GM23338 (cell line): ENCODE measurements at regions not wholly inside any gene's neighbourhood (a gene's known extent, or its start where the extent isn't known, plus 50 kb on each side); places are given as distances from the start of the nearest gene placed in this dataset.

Source experiments
- EZH2 ChIP-seq: fragments of 200-600 bp; sonication (generic); IDR thresholded peaks from one replicate; pipeline ENCODE4 v1.8.0; 2017; ENCODE audit warnings: antibody characterized with exemption, mild to moderate bottlenecking, low read depth; ENCODE audit not compliant: unreplicated experiment
- EZH2phosphoT487 ChIP-seq: fragments of 200-600 bp; sonication (generic); IDR thresholded peaks from one replicate; pipeline ENCODE4 v1.8.1; 2018; ENCODE audit warnings: antibody characterized with exemption; ENCODE audit not compliant: unreplicated experiment
- JUNB ChIP-seq: IDR thresholded peaks from one replicate; pipeline ENCODE4 v1.6.1; 2016; ENCODE audit warnings: antibody characterized with exemption; ENCODE audit not compliant: unreplicated experiment
- POLR2AphosphoS5 ChIP-seq: IDR thresholded peaks from 2 replicates; pipeline ENCODE4 v1.6.1; 2016; ENCODE audit warnings: antibody characterized with exemption, low read depth
- STAT1 ChIP-seq: IDR thresholded peaks from one replicate; pipeline ENCODE4 v1.6.1; 2016; ENCODE audit warnings: antibody characterized with exemption; ENCODE audit not compliant: unreplicated experiment
- ZNF114 ChIP-seq: fragments of 250-450 bp; sonication (Bioruptor Pico); IDR thresholded peaks from 2 replicates; pipeline ENCODE4 v1.5.0; 2020; ENCODE audit warnings: mild to moderate bottlenecking, moderate library complexity
- ZNF331 ChIP-seq: fragments of 250-450 bp; sonication (Bioruptor Pico); IDR thresholded peaks from 2 replicates; pipeline ENCODE4 v1.5.0; 2020; ENCODE audit warnings: low read depth, mild to moderate bottlenecking, moderate library complexity
- TF ChIP-seq, protein P1 (sequence below), 2 experiments: fragments of 200-600 bp in 1 of 2; sonication (generic) in 1 of 2; conservative IDR thresholded peaks; 2 replicates each; pipeline versions ENCODE4 v1.5.1 to v1.6.1; 2016 to 2017; ENCODE audit warnings: antibody characterized with exemption in 2 of 2, low read depth in 2 of 2, mild to moderate bottlenecking in 2 of 2, moderate library complexity in 1 of 2
- TF ChIP-seq, protein P2 (sequence below): IDR thresholded peaks from one replicate; pipeline ENCODE4 v1.6.1; 2018; ENCODE audit warnings: antibody characterized with exemption; ENCODE audit not compliant: unreplicated experiment
- TF ChIP-seq, protein P3 (sequence below): IDR thresholded peaks from 2 replicates; pipeline ENCODE4 v1.6.1; 2016; ENCODE audit warnings: antibody characterized with exemption

DNA sequence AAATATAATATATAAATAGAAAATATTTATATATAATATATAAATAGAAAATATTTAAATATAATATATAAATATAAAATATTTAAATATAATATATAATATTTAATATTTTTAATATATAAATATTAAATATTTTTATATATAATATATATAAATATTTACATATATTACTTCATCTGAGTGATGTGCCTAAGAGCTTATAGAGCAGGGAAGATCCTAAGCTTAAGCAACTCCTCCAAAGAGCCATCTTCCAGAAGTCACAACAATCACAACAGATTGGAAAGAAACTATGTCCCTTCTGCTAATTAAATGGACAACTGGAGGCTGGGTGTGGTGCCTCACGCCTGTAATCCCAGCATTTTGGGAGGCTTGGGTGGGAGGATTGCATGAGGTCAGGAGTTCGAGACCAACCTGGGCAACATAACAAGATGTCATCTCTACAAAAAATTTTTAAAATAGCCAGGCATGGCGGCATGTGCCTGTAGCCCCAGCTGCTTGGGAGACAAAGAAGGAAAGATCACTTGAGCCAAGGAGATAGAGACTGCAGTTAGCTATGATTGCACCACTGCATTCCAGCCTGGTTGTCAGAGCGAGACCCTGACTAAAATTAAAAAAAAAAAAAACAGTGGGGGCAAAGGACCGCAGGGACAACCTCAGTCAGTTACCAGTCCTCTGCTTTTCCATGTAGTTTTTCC is 198.7 kb downstream of the SKIDA1 start:
- TF ChIP-seq, protein P1, sequence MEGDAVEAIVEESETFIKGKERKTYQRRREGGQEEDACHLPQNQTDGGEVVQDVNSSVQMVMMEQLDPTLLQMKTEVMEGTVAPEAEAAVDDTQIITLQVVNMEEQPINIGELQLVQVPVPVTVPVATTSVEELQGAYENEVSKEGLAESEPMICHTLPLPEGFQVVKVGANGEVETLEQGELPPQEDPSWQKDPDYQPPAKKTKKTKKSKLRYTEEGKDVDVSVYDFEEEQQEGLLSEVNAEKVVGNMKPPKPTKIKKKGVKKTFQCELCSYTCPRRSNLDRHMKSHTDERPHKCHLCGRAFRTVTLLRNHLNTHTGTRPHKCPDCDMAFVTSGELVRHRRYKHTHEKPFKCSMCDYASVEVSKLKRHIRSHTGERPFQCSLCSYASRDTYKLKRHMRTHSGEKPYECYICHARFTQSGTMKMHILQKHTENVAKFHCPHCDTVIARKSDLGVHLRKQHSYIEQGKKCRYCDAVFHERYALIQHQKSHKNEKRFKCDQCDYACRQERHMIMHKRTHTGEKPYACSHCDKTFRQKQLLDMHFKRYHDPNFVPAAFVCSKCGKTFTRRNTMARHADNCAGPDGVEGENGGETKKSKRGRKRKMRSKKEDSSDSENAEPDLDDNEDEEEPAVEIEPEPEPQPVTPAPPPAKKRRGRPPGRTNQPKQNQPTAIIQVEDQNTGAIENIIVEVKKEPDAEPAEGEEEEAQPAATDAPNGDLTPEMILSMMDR (conservative IDR thresholded peaks at IDR 0.05; ENCODE audit: low read depth in 2 of 2), result no peak
- TF ChIP-seq EZH2 (no peak), EZH2phosphoT487 (no peak), ZNF114 (no peak), POLR2AphosphoS5 (no peak), STAT1 (no peak), ZNF331 (no peak), JUNB (no peak)
- TF ChIP-seq, protein P2, sequence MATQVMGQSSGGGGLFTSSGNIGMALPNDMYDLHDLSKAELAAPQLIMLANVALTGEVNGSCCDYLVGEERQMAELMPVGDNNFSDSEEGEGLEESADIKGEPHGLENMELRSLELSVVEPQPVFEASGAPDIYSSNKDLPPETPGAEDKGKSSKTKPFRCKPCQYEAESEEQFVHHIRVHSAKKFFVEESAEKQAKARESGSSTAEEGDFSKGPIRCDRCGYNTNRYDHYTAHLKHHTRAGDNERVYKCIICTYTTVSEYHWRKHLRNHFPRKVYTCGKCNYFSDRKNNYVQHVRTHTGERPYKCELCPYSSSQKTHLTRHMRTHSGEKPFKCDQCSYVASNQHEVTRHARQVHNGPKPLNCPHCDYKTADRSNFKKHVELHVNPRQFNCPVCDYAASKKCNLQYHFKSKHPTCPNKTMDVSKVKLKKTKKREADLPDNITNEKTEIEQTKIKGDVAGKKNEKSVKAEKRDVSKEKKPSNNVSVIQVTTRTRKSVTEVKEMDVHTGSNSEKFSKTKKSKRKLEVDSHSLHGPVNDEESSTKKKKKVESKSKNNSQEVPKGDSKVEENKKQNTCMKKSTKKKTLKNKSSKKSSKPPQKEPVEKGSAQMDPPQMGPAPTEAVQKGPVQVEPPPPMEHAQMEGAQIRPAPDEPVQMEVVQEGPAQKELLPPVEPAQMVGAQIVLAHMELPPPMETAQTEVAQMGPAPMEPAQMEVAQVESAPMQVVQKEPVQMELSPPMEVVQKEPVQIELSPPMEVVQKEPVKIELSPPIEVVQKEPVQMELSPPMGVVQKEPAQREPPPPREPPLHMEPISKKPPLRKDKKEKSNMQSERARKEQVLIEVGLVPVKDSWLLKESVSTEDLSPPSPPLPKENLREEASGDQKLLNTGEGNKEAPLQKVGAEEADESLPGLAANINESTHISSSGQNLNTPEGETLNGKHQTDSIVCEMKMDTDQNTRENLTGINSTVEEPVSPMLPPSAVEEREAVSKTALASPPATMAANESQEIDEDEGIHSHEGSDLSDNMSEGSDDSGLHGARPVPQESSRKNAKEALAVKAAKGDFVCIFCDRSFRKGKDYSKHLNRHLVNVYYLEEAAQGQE, result no peak
- TF ChIP-seq, protein P3, sequence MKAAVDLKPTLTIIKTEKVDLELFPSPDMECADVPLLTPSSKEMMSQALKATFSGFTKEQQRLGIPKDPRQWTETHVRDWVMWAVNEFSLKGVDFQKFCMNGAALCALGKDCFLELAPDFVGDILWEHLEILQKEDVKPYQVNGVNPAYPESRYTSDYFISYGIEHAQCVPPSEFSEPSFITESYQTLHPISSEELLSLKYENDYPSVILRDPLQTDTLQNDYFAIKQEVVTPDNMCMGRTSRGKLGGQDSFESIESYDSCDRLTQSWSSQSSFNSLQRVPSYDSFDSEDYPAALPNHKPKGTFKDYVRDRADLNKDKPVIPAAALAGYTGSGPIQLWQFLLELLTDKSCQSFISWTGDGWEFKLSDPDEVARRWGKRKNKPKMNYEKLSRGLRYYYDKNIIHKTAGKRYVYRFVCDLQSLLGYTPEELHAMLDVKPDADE, result no peak
